ENCODE measurements at regions not wholly inside any gene's neighbourhood (a gene's known extent, or its start where the extent isn't known, plus 50 kb on each side); places are given as distances from the start of the nearest gene placed in this dataset.
"Not testable (repeated sequence)": the region's sequence is repeated elsewhere in the genome, so short reads cannot be mapped to it uniquely, and the experiment has no call there.

GRCh38 chr9:105124598-105124997 is 119.9 kb upstream of the SLC44A1 start:
- not testable (repeated sequence) for TF ChIP-seq CTCF, POLR2A (IDR thresholded peaks at IDR 0.05)
